H1 (cell line): ENCODE measurements at regions not wholly inside any gene's neighbourhood (a gene's known extent, or its start where the extent isn't known, plus 50 kb on each side); places are given as distances from the start of the nearest gene placed in this dataset.

Source experiments
- CTCF ChIA-PET: fragments of 300-600 bp; sonication (Branson Sonifier 250); formaldehyde crosslinking; loops from one replicate; lab custom pipeline; 2021; ENCODE audit not compliant: partially characterized antibody; lab: Charles Lee
- POLR2A ChIA-PET: fragments of 300-600 bp; sonication (Branson Sonifier 250); formaldehyde crosslinking; loops from one replicate; lab custom pipeline; 2021; ENCODE audit warnings: inconsistent platforms; ENCODE audit not compliant: partially characterized antibody; lab: Charles Lee
- DNase-seq, 2 experiments: peaks; one replicate each; pipeline versions ENCODE4 v3.0.0 to v3.0.0-alpha.2; 2010 to 2022; ENCODE audit warnings: low spot score in 2 of 2, low read depth in 1 of 2, mixed read lengths in 1 of 2
- FAIRE-seq: peaks from 2 replicates; lab custom pipeline; 2011; peaks lifted over from hg19 to GRCh38; lab: Jason Lieb, UNC
- H2AFZ ChIP-seq: 2 replicates; pipeline ENCODE4 v1.8.1; 2012; ENCODE audit warnings: low read length, inconsistent platforms
- H2AK5ac ChIP-seq: 2 replicates; pipeline ENCODE4 v1.6.1; 2013; ENCODE audit warnings: low read depth, low read length
- H2BK120ac ChIP-seq: replicated peaks from 2 replicates; pipeline ENCODE3; 2013; ENCODE audit warnings: low read depth, low read length, inconsistent platforms
- H2BK12ac ChIP-seq: 2 replicates; pipeline ENCODE4 v1.6.1; 2013; ENCODE audit warnings: low read depth, low read length
- H2BK15ac ChIP-seq: 2 replicates; pipeline ENCODE4 v1.6.1; 2013; ENCODE audit warnings: low read length
- H2BK20ac ChIP-seq: 2 replicates; pipeline ENCODE4 v1.6.1; 2013; ENCODE audit warnings: low read length
- H2BK5ac ChIP-seq: 2 replicates; pipeline ENCODE4 v1.6.1; 2013; ENCODE audit warnings: low read depth, low read length
- H3K14ac ChIP-seq: 2 replicates; pipeline ENCODE4 v1.6.1; 2013; ENCODE audit warnings: inconsistent platforms; ENCODE audit not compliant: insufficient read length
- H3K18ac ChIP-seq: 2 replicates; pipeline ENCODE4 v1.6.1; 2013; ENCODE audit warnings: low read length; ENCODE audit errors: extremely low read depth
- H3K23ac ChIP-seq: 2 replicates; pipeline ENCODE4 v1.6.1; 2013; ENCODE audit warnings: inconsistent platforms; ENCODE audit not compliant: insufficient read length
- H3K23me2 ChIP-seq: 2 replicates; pipeline ENCODE4 v1.6.1; 2013; ENCODE audit warnings: low read depth, low read length
- H3K27ac ChIP-seq: 2 replicates; pipeline ENCODE4 v1.6.1; 2011; ENCODE audit warnings: low read depth, low read length, inconsistent platforms
- H3K27me3 ChIP-seq, 4 experiments: replicated peaks in 1 of 4; 1 replicate in 1 of 4; 2 replicates in 3 of 4; pipeline versions ENCODE4 v1.6.1 to v1.8.1; 2011 to 2013; ENCODE audit warnings: low read length in 3 of 4, mild to moderate bottlenecking in 3 of 4, inconsistent platforms in 2 of 4, mixed read lengths in 2 of 4, moderate library complexity in 1 of 4; ENCODE audit not compliant: control insufficient read depth in 3 of 4, insufficient read depth in 3 of 4; ENCODE audit errors: extremely low read depth in 1 of 4
- H3K36me3 ChIP-seq, 4 experiments: 2 replicates each; pipeline versions ENCODE4 v1.6.1 to v1.8.1; 2011 to 2013; ENCODE audit warnings: mild to moderate bottlenecking in 4 of 4, low read length in 3 of 4, moderate library complexity in 2 of 4, control low read depth in 1 of 4, inconsistent platforms in 1 of 4; ENCODE audit not compliant: insufficient read depth in 4 of 4, control insufficient read depth in 2 of 4
- H3K4ac ChIP-seq: replicated peaks from 2 replicates; pipeline ENCODE3; 2013; ENCODE audit warnings: low read length, low read depth, mixed read lengths, inconsistent platforms; ENCODE audit not compliant: insufficient read length
- H3K4me1 ChIP-seq, 4 experiments: replicated peaks in 1 of 4; 1 replicate in 1 of 4; 2 replicates in 3 of 4; pipeline versions ENCODE4 v1.6.1 to v1.8.1; 2011 to 2013; ENCODE audit warnings: low read length in 3 of 4, inconsistent platforms in 2 of 4, mixed read lengths in 1 of 4; ENCODE audit not compliant: insufficient read depth in 4 of 4, control insufficient read depth in 3 of 4
- H3K4me2 ChIP-seq, 2 experiments: 2 replicates each; pipeline versions ENCODE4 v1.6.1 to v1.8.1; 2011 to 2013; ENCODE audit warnings: low read depth in 2 of 2, low read length in 2 of 2, control low read depth in 1 of 2, inconsistent platforms in 1 of 2, mild to moderate bottlenecking in 1 of 2; ENCODE audit not compliant: insufficient read depth in 1 of 2
- H3K4me3 ChIP-seq, 4 experiments: fragments of 200-600, 300-600 bp in 1 of 4; sonication (generic), shearing (Covaris generic), sonication (Bioruptor Twin) in 1 of 4; 2 replicates each; pipeline versions ENCODE4 v1.5.1 to v1.8.1; 2011 to 2016; ENCODE audit warnings: low read length in 4 of 4, low read depth in 3 of 4, control low read depth in 2 of 4, inconsistent platforms in 2 of 4, mild to moderate bottlenecking in 2 of 4, mixed read lengths in 1 of 4, moderate library complexity in 1 of 4; ENCODE audit not compliant: insufficient read depth in 2 of 4; ENCODE audit errors: extremely low read depth in 1 of 4
- H3K56ac ChIP-seq: replicated peaks from 2 replicates; pipeline ENCODE3; 2013; ENCODE audit warnings: low read depth, mild to moderate bottlenecking, mixed read lengths, low read length, inconsistent platforms; ENCODE audit not compliant: insufficient read length
- H3K79me1 ChIP-seq: 2 replicates; pipeline ENCODE4 v1.6.1; 2013; ENCODE audit warnings: low read depth, low read length, control low read depth
- H3K79me2 ChIP-seq, 2 experiments: 2 replicates each; pipeline versions ENCODE4 v1.6.1 to v1.8.1; 2012 to 2013; ENCODE audit warnings: low read length in 2 of 2, mild to moderate bottlenecking in 2 of 2, inconsistent platforms in 1 of 2; ENCODE audit not compliant: insufficient read depth in 2 of 2, control insufficient read depth in 1 of 2
- H3K9ac ChIP-seq, 4 experiments: replicated peaks in 1 of 4; 1 replicate in 1 of 4; 2 replicates in 3 of 4; pipeline versions ENCODE4 v1.6.1 to v1.8.1; 2011 to 2013; ENCODE audit warnings: low read depth in 3 of 4, low read length in 3 of 4, control low read depth in 2 of 4, mild to moderate bottlenecking in 2 of 4, moderate library complexity in 2 of 4, inconsistent platforms in 1 of 4; ENCODE audit errors: extremely low read depth in 1 of 4
- H3K9me3 ChIP-seq, 2 experiments: 2 replicates each; pipeline versions ENCODE4 v1.6.1 to v1.8.1; 2012 to 2013; ENCODE audit warnings: mild to moderate bottlenecking in 2 of 2, moderate library complexity in 2 of 2, control low read depth in 1 of 2, inconsistent platforms in 1 of 2, low read depth in 1 of 2, low read length in 1 of 2, mixed read lengths in 1 of 2; ENCODE audit not compliant: insufficient read depth in 2 of 2
- H4K20me1 ChIP-seq, 2 experiments: replicated peaks in 1 of 2; 2 replicates each; pipeline versions ENCODE3 to v1.8.1; 2011 to 2013; ENCODE audit warnings: inconsistent platforms in 2 of 2, low read length in 2 of 2, mild to moderate bottlenecking in 1 of 2; ENCODE audit not compliant: insufficient read depth in 2 of 2, control insufficient read depth in 1 of 2
- H4K5ac ChIP-seq: 2 replicates; pipeline ENCODE4 v1.6.1; 2013; ENCODE audit warnings: low read length, low read depth, mixed read lengths, inconsistent platforms; ENCODE audit not compliant: insufficient read length
- H4K8ac ChIP-seq: 2 replicates; pipeline ENCODE4 v1.8.0; 2013; ENCODE audit warnings: mild to moderate bottlenecking, moderate library complexity, low read length, inconsistent platforms; ENCODE audit not compliant: insufficient read depth; ENCODE audit errors: extremely low read depth
- H4K91ac ChIP-seq: replicated peaks from 2 replicates; pipeline ENCODE3; 2013; ENCODE audit warnings: low read length, mixed read lengths, inconsistent platforms; ENCODE audit not compliant: insufficient read length
- CBX5 ChIP-seq: fragments of 300-800, 300-1000 bp; sonication (generic); IDR thresholded peaks from 2 replicates; pipeline ENCODE4 v1.7.1; 2016; ENCODE audit warnings: antibody characterized with exemption, low read length, low read depth
- EP300 ChIP-seq, 2 experiments: IDR thresholded peaks; 1 replicate in 1 of 2; 2 replicates in 1 of 2; pipeline ENCODE4 v1.6.1; 2011 to 2012; ENCODE audit warnings: low read depth in 2 of 2, low read length in 2 of 2, mild to moderate bottlenecking in 2 of 2, borderline replicate concordance in 1 of 2, inconsistent platforms in 1 of 2, moderate library complexity in 1 of 2
- SUZ12 ChIP-seq: fragments of 200-600 bp; sonication (generic); IDR thresholded peaks from 2 replicates; pipeline ENCODE4 v1.6.1; 2012; ENCODE audit warnings: mild to moderate bottlenecking, inconsistent platforms, low read length, moderate library complexity, mixed read lengths
- TBP ChIP-seq: IDR thresholded peaks from 2 replicates; pipeline ENCODE4 v1.6.1; 2011; ENCODE audit warnings: low read depth, low read length, improper control_type of control experiment
- YY1 ChIP-seq: IDR thresholded peaks from 2 replicates; pipeline ENCODE4 v1.6.1; 2011; ENCODE audit warnings: low read depth, mild to moderate bottlenecking, low read length
- WGBS, 2 experiments: shearing (Covaris generic) in 1 of 2; methylation state at CpG; one replicate each; pipeline versions ENCODE4 v1.1.6 to v1.1.7; 2013 to 2015; ENCODE audit warnings: low lambda C conversion rate in 2 of 2, mixed read lengths in 2 of 2, inconsistent platforms in 1 of 2, low coverage in 1 of 2, missing lambda C conversion rate in 1 of 2; ENCODE audit not compliant: insufficient replicate concordance in 2 of 2, insufficient coverage in 1 of 2, insufficient read length in 1 of 2; ENCODE audit errors: extremely low coverage in 1 of 2, missing lambda C conversion rate in 1 of 2; 5-methylcytosine and 5-hydroxymethylcytosine counted together
- TF ChIP-seq, protein P1 (sequence below), 3 experiments: IDR thresholded peaks; 1 replicate in 2 of 3; 2 replicates in 1 of 3; pipeline versions ENCODE4 v1.5.1 to v1.6.1; 2011; ENCODE audit warnings: low read length in 3 of 3, mild to moderate bottlenecking in 3 of 3, inconsistent platforms in 2 of 3, low read depth in 1 of 3, moderate library complexity in 1 of 3; ENCODE audit not compliant: insufficient read depth in 1 of 3; ENCODE audit errors: control extremely low read depth in 1 of 3

- Histone ChIP-seq H3K9me3 (no peaks in the 10 kb centered on the region), H3K4me1 (no peaks in the 10 kb centered on the region), H4K20me1 (no peaks in the 10 kb centered on the region), H4K91ac (no peak overlapping the region), H2BK15ac (no peak overlapping the region), H3K14ac (no peak overlapping the region), H3K27ac (no peak overlapping the region), H3K79me1 (no peaks in the 10 kb centered on the region), H3K4me3 (no peak overlapping the region), H2AK5ac (no peak overlapping the region), H4K5ac (no peak overlapping the region), H2BK20ac (no peak overlapping the region), H3K18ac (no peak overlapping the region), H2AFZ (no peak overlapping the region), H3K27me3 (no peaks in the 10 kb centered on the region), H3K9ac (no peak overlapping the region), H3K36me3 (no peaks in the 10 kb centered on the region), H2BK12ac (no peak overlapping the region), H2BK120ac (no peak overlapping the region), H3K56ac (no peak overlapping the region), H3K23me2 (no peaks in the 10 kb centered on the region), H4K8ac (no peak overlapping the region), H3K4ac (no peak overlapping the region), H2BK5ac (no peak overlapping the region), H3K79me2 (no peaks in the 10 kb centered on the region), H3K4me2 (no peak overlapping the region), H3K23ac (no peak overlapping the region)
- no peak for DNase-seq
- no peak for FAIRE-seq
- 95% methylated on average over 3 of the region's 3 CpGs; no CpG with 5 or more reads in 1 of the 2 experiments for WGBS, 2 experiments
- POLR2A ChIA-PET, result no interaction called here
- CTCF ChIA-PET, result no interaction called here
- TF ChIP-seq, protein P1, sequence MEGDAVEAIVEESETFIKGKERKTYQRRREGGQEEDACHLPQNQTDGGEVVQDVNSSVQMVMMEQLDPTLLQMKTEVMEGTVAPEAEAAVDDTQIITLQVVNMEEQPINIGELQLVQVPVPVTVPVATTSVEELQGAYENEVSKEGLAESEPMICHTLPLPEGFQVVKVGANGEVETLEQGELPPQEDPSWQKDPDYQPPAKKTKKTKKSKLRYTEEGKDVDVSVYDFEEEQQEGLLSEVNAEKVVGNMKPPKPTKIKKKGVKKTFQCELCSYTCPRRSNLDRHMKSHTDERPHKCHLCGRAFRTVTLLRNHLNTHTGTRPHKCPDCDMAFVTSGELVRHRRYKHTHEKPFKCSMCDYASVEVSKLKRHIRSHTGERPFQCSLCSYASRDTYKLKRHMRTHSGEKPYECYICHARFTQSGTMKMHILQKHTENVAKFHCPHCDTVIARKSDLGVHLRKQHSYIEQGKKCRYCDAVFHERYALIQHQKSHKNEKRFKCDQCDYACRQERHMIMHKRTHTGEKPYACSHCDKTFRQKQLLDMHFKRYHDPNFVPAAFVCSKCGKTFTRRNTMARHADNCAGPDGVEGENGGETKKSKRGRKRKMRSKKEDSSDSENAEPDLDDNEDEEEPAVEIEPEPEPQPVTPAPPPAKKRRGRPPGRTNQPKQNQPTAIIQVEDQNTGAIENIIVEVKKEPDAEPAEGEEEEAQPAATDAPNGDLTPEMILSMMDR (IDR thresholded peaks at IDR 0.05; ENCODE audit: control extremely low read depth in 1 of 3, insufficient read depth in 1 of 3, low read depth in 1 of 3, low read length in 3 of 3), result no peak
- TF ChIP-seq CBX5 (no peak), YY1 (no peak), TBP (no peak), EP300 (IDR thresholded peaks at IDR 0.05; ENCODE audit: borderline replicate concordance in 1 of 2, low read depth in 2 of 2, low read length in 2 of 2) (no peak), SUZ12 (no peak)
- TF ChIP-seq, all 59 proteins: peak for 0
Observed at GRCh38 chrX:38937926-38938325, 136.7 kb downstream of the MID1IP1 start.
